CD4-positive, alpha-beta T cell treated with Interleukin-10 for 1 hour (primary cell): ENCODE measurements at regions not wholly inside any gene's neighbourhood (a gene's known extent, or its start where the extent isn't known, plus 50 kb on each side); places are given as distances from the start of the nearest gene placed in this dataset.
"Not testable (repeated sequence)": the region's sequence is repeated elsewhere in the genome, so short reads cannot be mapped to it uniquely, and the experiment has no call there.

Source experiments
- DNase-seq: peaks from one replicate; pipeline ENCODE4 v3.0.0-alpha.2; 2020

DNA sequence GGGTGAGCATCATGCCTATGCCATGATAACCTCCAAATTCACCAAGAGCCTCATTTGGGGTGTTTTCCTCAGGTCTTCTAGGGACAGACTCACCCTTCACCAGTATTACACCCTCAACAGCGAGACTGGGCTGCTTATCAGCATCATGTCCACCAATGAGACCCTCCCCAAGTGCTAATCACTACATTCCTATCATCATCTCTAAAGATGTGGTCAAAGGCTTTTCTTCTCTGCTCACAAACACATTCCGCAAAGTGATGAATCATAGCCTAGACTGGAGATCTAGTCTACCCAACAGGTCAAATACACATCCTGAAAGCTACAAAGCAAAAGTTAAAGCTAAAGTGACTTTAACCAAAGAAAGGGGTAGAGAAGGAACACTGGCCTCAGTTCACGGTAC lies 75.3 kb upstream of the C7orf33 start:
- DNase-seq: no peak

DNA sequence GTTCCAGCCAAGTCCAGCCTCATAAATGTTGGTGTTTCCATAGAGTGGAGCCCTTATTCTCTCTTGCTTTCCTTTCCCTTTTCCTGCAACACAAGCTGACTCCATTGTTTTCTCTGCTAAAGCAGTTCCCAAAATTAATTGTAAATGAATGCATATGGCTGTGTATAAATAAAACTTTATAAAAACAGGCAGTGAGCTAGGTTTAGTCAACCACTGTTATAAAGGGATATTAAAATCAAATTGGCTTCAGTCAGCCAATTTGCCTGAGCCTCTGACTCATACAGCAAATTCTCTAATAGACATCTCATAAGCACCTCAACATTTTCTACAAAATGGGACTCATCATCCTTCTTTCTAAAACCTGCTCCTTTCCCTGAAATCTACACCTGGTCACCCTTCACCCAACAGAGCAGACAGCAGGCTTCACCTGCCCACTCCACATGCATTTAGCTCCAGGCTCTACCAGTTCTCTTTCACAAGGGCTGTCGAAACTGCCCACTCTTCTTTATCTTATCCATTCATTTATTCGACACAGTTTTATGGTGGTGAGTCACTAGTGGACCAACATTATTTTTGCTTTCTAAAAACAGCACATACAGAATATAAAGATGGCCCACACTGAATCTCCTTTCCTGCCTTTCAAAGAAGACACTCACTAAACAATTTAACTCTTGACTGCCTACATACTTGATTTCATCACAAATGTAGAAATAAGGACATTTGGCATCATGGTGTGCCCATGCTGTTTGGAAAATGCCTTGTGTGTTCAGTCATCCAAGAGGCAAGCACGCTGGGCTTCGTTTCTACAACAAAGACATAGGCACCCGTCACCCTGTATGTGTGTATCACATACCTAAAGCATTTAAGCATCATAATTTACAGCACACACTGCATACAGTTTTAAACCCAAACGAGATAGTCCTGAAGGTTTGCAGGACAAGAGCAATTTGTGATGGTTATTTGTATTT lies 74.6 kb upstream of the C7orf33 start:
- no peak for DNase-seq

DNA sequence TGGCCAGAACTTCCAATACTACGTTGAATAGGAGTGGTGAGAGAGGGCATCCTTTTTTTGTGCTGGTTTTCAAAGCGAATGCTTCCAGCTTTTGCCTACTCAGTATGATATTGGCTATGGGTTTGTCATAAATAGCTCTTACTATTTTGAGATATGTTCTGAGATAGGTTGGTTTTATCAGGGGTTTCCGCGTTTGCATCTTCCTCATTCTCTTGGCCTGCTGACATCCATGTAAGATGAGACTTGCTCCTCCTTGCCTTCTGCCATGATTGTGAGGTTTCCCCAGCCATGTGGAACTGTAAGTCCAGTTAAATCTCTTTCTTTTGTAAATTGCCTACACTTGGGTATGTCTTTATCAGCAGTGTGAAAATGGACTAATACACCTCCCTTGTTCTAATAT lies 71.2 kb upstream of the C7orf33 start:
- DNase-seq: not testable (repeated sequence)

DNA sequence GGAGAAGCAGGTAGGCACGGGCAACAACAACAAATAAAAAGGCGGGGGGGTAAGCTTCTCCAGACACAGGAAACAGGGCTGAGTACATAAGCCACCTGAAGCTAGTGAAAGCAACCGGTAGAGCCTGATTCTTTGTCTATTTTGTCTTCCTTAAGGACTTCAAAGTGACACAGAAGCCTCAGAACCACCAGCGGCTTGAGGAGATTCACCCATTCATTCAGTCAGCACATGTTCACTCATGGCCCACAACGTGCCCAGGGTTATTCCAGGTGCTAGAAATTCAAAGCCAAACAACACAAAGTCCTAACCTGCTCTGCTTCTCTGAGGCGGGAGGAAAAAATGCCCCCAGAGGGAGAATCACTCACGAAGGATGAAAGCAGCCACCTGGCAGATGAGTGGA lies 69.3 kb upstream of the C7orf33 start:
- DNase-seq: no peak

DNA sequence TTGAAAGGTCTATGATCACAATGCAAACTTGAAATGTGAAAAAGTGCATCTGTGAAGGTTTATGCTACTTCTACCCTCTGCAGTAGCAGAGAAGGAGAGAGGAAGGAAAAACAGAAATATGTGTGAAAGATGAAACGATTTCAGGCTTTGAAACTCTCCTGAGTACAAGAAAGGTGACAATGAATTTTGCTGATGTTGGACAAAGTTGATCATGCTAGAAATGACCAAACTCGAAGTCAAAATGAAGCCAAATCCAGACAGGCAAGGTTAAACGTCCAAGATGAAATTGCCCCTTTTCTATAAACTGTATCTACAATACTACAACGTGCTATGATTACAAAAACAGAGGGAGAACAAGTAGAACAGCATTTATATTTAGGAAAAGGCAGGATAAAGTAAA lies 67.0 kb upstream of the C7orf33 start:
- DNase-seq: no peak

DNA sequence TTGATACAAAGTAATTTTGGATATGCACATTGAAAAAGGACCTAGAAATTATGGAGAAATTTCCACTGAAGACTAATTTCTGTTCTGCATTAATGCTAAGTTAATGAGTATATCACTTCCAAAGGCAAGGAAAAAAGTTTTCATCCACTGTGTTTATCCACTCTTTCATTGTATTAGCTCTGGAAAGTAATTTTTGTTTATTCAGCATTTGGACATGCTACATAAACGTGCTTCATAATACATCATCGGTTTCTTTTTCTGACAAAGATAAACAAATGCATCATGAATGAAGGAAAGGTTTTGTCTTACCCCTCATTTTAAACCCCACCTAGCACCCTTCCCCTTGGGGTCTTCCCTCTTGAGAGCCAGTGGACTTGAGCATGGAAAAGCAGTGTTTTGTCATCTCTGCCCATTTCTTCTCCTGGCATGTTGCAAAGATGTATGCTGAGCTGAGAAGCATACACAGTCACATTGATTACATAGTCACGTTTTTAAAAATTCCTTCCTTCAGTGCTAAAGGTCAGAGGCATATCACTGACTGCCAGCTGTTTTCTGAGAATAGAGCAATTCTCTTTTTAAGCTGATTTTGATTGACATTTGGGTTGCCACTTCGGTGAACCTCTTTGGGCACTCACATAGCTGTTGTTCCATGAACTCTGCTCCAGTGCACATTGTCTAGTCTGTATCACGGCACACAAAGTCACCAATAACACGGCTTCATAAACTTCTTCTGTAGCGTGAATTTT lies 65.9 kb upstream of the C7orf33 start:
- no peak for DNase-seq

GRCh38 chr7:148527717-148528168 lies 62.8 kb upstream of the C7orf33 start:
- DNase-seq: peak; percentile 86

GRCh38 chr7:148535217-148535616 lies 55.3 kb upstream of the C7orf33 start:
- peak; percentile 18 for DNase-seq

DNA sequence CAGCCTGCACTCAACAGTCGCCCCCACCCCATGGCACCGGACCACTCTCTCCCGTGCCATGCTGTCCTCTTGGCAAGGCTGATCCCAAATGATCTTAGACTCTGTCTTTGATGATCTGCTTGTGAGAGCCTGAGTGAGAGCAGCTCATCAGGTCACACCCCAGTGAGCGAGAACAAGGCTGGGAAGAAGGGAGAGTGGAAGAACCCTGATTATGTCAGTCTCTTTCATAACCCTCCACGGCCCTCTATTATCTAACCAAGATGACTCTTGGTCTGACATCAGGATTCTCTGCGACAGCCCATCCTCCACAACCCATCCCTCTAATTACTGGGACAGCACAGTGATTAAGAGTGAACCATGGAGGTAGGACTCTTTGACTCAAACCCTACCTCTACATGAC lies 53.1 kb upstream of the C7orf33 start:
- no peak for DNase-seq

GRCh38 chr7:148540041-148540738 lies 50.4 kb upstream of the C7orf33 start:
- no peak for DNase-seq
